Prostate gland (tissue), 2 donors: ENCODE measurements at regions not wholly inside any gene's neighbourhood (a gene's known extent, or its start where the extent isn't known, plus 50 kb on each side); places are given as distances from the start of the nearest gene placed in this dataset.

ENCODE experiments used
- DNase-seq: peaks from one replicate; pipeline ENCODE4 v3.0.0-alpha.2; 2019; ENCODE audit warnings: low spot score
- H3K27ac ChIP-seq, 2 donors: fragments of 200-600 bp; sonication (generic); 2 replicates each; pipeline ENCODE4 v1.5.1; 2017 to 2019
- H3K27me3 ChIP-seq: fragments of 200-600 bp; sonication (generic); replicated peaks from 2 replicates; pipeline ENCODE4 v1.5.1; 2019; ENCODE audit not compliant: insufficient read depth
- H3K36me3 ChIP-seq, 2 donors: fragments of 200-600 bp; sonication (generic); 1 replicate in 1 of 2; 2 replicates in 1 of 2; pipeline versions ENCODE4 v1.5.1 to v1.8.1; 2017 to 2019
- H3K4me1 ChIP-seq: fragments of 200-600 bp; sonication (generic); replicated peaks from 2 replicates; pipeline ENCODE4 v1.5.1; 2019
- H3K4me3 ChIP-seq, 2 donors: fragments of 200-600 bp; sonication (generic); 2 replicates each; pipeline ENCODE4 v1.5.1; 2017 to 2019
- H3K9me3 ChIP-seq: fragments of 200-600 bp; sonication (generic); 2 replicates; pipeline ENCODE4 v1.5.1; 2017
- CTCF ChIP-seq, 4 experiments: fragments of 200-600 bp in 2 of 4; fragments of 450-650 bp in 2 of 4; sonication (generic) in 2 of 4; IDR thresholded peaks; 1 replicate in 3 of 4; 2 replicates in 1 of 4; pipeline ENCODE4 v1.5.1; 2016 to 2019; ENCODE audit warnings: antibody characterized with exemption in 4 of 4, mild to moderate bottlenecking in 2 of 4, moderate library complexity in 2 of 4
- POLR2A ChIP-seq: fragments of 450-650 bp; IDR thresholded peaks from one replicate; pipeline ENCODE4 v1.6.1; 2016; ENCODE audit warnings: antibody characterized with exemption, mild to moderate bottlenecking
- POLR2AphosphoS5 ChIP-seq: sonication (generic); formaldehyde crosslinking; IDR thresholded peaks from one replicate; pipeline ENCODE4 v1.6.1; 2017; ENCODE audit warnings: antibody characterized with exemption
- WGBS: methylation state at CpG from one replicate; pipeline ENCODE4 v1.1.5; 2018; 5-methylcytosine and 5-hydroxymethylcytosine counted together
- intact Hi-C: fragments of 100-400 bp; cut with DNase I; formaldehyde crosslinking; loops from one replicate; pipeline ENCODE4 v1.14.2; 2022

- Histone ChIP-seq H3K27me3 (no peaks in the 10 kb centered on the region), H3K27ac (peak overlapping the region in 1 of 2 donors; percentile 60), H3K36me3 (no peaks in the 10 kb centered on the region), H3K4me3 (no peak overlapping the region), H3K4me1 (peaks cover 4% of the 10 kb centered on the region), H3K9me3 (no peaks in the 10 kb centered on the region)
- TF ChIP-seq CTCF (IDR thresholded peaks at IDR 0.05) (no peak), POLR2A (no peak), POLR2AphosphoS5 (no peak)
- WGBS: 90% methylated on average over 9 of the region's 9 CpGs
- DNase-seq: no peak
- intact Hi-C loops: no loop called here
Observed at GRCh38 chr17:31691251-31691905, 167.7 kb downstream of the COPRS start.

- no peak for DNase-seq
- no peak overlapping the region for H3K4me3 ChIP-seq
- H3K4me1 ChIP-seq: peaks cover 4% of the 10 kb centered on the region
- no peaks in the 10 kb centered on the region for H3K36me3 ChIP-seq
- no peaks in the 10 kb centered on the region for H3K9me3 ChIP-seq
- 97% methylated on average over 3 of the region's 3 CpGs for WGBS
- intact Hi-C loops: no loop called here
- H3K27me3 ChIP-seq: no peaks in the 10 kb centered on the region
- no peak overlapping the region for H3K27ac ChIP-seq
- TF ChIP-seq POLR2A (no peak), POLR2AphosphoS5 (no peak), CTCF (IDR thresholded peaks at IDR 0.05) (no peak)
Observed at GRCh38 chr17:31690151-31690551, 168.9 kb downstream of the COPRS start.

- intact Hi-C loops: no loop called here
- Histone ChIP-seq H3K27me3 (no peaks in the 10 kb centered on the region), H3K4me3 (no peak overlapping the region), H3K9me3 (no peaks in the 10 kb centered on the region), H3K4me1 (no peaks in the 10 kb centered on the region), H3K36me3 (no peaks in the 10 kb centered on the region), H3K27ac (no peak overlapping the region)
- DNase-seq: no peak
- TF ChIP-seq POLR2AphosphoS5 (no peak), POLR2A (no peak), CTCF (IDR thresholded peaks at IDR 0.05) (no peak)
- WGBS: 91% methylated on average over 1 of the region's 1 CpG
Observed at GRCh38 chr17:31688701-31689100, 170.3 kb downstream of the COPRS start.

GRCh38 chr17:31687505-31688126 lies 171.4 kb downstream of the COPRS start:
- 91% methylated on average over 6 of the region's 6 CpGs for WGBS
- no peak overlapping the region for H3K27ac ChIP-seq
- H3K9me3 ChIP-seq: no peaks in the 10 kb centered on the region
- H3K4me3 ChIP-seq: no peak overlapping the region
- intact Hi-C loops: no loop called here
- TF ChIP-seq CTCF (IDR thresholded peaks at IDR 0.05) (no peak), POLR2A (no peak), POLR2AphosphoS5 (no peak)
- no peaks in the 10 kb centered on the region for H3K36me3 ChIP-seq
- no peaks in the 10 kb centered on the region for H3K4me1 ChIP-seq
- DNase-seq: no peak
- H3K27me3 ChIP-seq: no peaks in the 10 kb centered on the region

- no peaks in the 10 kb centered on the region for H3K27me3 ChIP-seq
- intact Hi-C loops: no loop called here
- H3K9me3 ChIP-seq: no peaks in the 10 kb centered on the region
- H3K4me3 ChIP-seq: no peak overlapping the region
- H3K27ac ChIP-seq: no peak overlapping the region
- 79% methylated on average over 5 of the region's 5 CpGs for WGBS
- H3K36me3 ChIP-seq: no peaks in the 10 kb centered on the region
- no peaks in the 10 kb centered on the region for H3K4me1 ChIP-seq
- no peak for DNase-seq
- no peak for TF ChIP-seq POLR2AphosphoS5
- no peak for TF ChIP-seq CTCF (IDR thresholded peaks at IDR 0.05)
Observed at GRCh38 chr17:31686495-31686894, 172.5 kb downstream of the COPRS start.
